H9 (cell line): ENCODE measurements at regions not wholly inside any gene's neighbourhood (a gene's known extent, or its start where the extent isn't known, plus 50 kb on each side); places are given as distances from the start of the nearest gene placed in this dataset.

Experiments
- DNase-seq: peaks from one replicate; pipeline ENCODE4 v3.0.0-alpha.2; 2017
- H2AFZ ChIP-seq: one replicate; pipeline ENCODE4 v1.6.1; 2013; ENCODE audit warnings: mild to moderate bottlenecking, low read length, control low read depth, moderate library complexity
- H2AK5ac ChIP-seq: 2 replicates; pipeline ENCODE4 v1.6.1; 2013; ENCODE audit warnings: low read length, control low read depth, mixed read lengths; ENCODE audit not compliant: insufficient read length
- H2BK120ac ChIP-seq: one replicate; pipeline ENCODE4 v1.6.1; 2013; ENCODE audit warnings: low read depth, mild to moderate bottlenecking, low read length, control low read depth, inconsistent platforms; ENCODE audit not compliant: poor library complexity, severe bottlenecking
- H2BK12ac ChIP-seq: 2 replicates; pipeline ENCODE4 v1.6.1; 2013; ENCODE audit warnings: low read length, control low read depth, mixed read lengths, low read depth; ENCODE audit not compliant: insufficient read length
- H2BK15ac ChIP-seq: 2 replicates; pipeline ENCODE4 v1.6.1; 2013; ENCODE audit warnings: low read depth, low read length, control low read depth
- H2BK20ac ChIP-seq: one replicate; pipeline ENCODE4 v1.6.1; 2013; ENCODE audit warnings: low read depth, mild to moderate bottlenecking, low read length, control low read depth, inconsistent platforms; ENCODE audit not compliant: poor library complexity, severe bottlenecking
- H2BK5ac ChIP-seq: 2 replicates; pipeline ENCODE4 v1.6.1; 2013; ENCODE audit warnings: low read length, control low read depth, mixed read lengths; ENCODE audit not compliant: insufficient read length
- H3K14ac ChIP-seq: 2 replicates; pipeline ENCODE4 v1.6.1; 2013; ENCODE audit warnings: low read length, control low read depth; ENCODE audit not compliant: insufficient read depth
- H3K18ac ChIP-seq: 2 replicates; pipeline ENCODE4 v1.6.1; 2013; ENCODE audit warnings: low read depth, mild to moderate bottlenecking, mixed read lengths, low read length, control low read depth; ENCODE audit not compliant: insufficient read length
- H3K23ac ChIP-seq: 2 replicates; pipeline ENCODE4 v1.6.1; 2013; ENCODE audit warnings: low read length, control low read depth, mixed read lengths, low read depth; ENCODE audit not compliant: insufficient read length
- H3K23me2 ChIP-seq: 2 replicates; pipeline ENCODE4 v1.6.1; 2013; ENCODE audit warnings: low read depth, mild to moderate bottlenecking, mixed read lengths, low read length, control low read depth; ENCODE audit not compliant: insufficient read length, poor library complexity, severe bottlenecking
- H3K27ac ChIP-seq: 2 replicates; pipeline ENCODE4 v1.5.1; 2013; ENCODE audit warnings: low read length, control low read depth, mixed read lengths, low read depth; ENCODE audit not compliant: insufficient read length
- H3K27me3 ChIP-seq: 2 replicates; pipeline ENCODE4 v1.6.1; 2013; ENCODE audit warnings: low read length, control low read depth, inconsistent platforms; ENCODE audit not compliant: insufficient read depth
- H3K4ac ChIP-seq: 2 replicates; pipeline ENCODE4 v1.6.1; 2013; ENCODE audit warnings: low read depth, mild to moderate bottlenecking, control low read depth, inconsistent platforms, low read length, moderate library complexity
- H3K4me1 ChIP-seq: 2 replicates; pipeline ENCODE4 v1.6.1; 2013; ENCODE audit warnings: low read length, control low read depth, inconsistent platforms; ENCODE audit not compliant: insufficient read depth
- H3K4me2 ChIP-seq: 2 replicates; pipeline ENCODE4 v1.6.1; 2013; ENCODE audit warnings: low read length, control low read depth, mixed read lengths; ENCODE audit not compliant: insufficient read length, insufficient read depth
- H3K56ac ChIP-seq: 2 replicates; pipeline ENCODE4 v1.6.1; 2013; ENCODE audit warnings: low read depth, mild to moderate bottlenecking, mixed read lengths, low read length, control low read depth; ENCODE audit not compliant: insufficient read length
- H3K79me1 ChIP-seq: 2 replicates; pipeline ENCODE4 v1.6.1; 2013; ENCODE audit warnings: low read depth, mild to moderate bottlenecking, moderate library complexity, low read length, control low read depth, inconsistent platforms; ENCODE audit not compliant: insufficient read depth, poor library complexity, severe bottlenecking
- H3K79me2 ChIP-seq: 2 replicates; pipeline ENCODE4 v1.6.1; 2013; ENCODE audit warnings: low read length, control low read depth, inconsistent platforms; ENCODE audit not compliant: insufficient read depth
- H3K9ac ChIP-seq: 2 replicates; pipeline ENCODE4 v1.6.1; 2013; ENCODE audit warnings: low read length, control low read depth, mixed read lengths; ENCODE audit not compliant: insufficient read length; ENCODE audit errors: extremely low read depth
- H3K9me3 ChIP-seq: one replicate; pipeline ENCODE4 v1.6.1; 2013; ENCODE audit warnings: low read depth, low read length, inconsistent platforms; ENCODE audit not compliant: control insufficient read depth
- H3T11ph ChIP-seq: one replicate; pipeline ENCODE4 v1.6.1; 2013; ENCODE audit warnings: mild to moderate bottlenecking, low read length, control low read depth, inconsistent platforms
- H4K20me1 ChIP-seq: one replicate; pipeline ENCODE4 v1.6.1; 2013; ENCODE audit not compliant: control insufficient read depth, insufficient read length, insufficient read depth
- H4K5ac ChIP-seq: 2 replicates; pipeline ENCODE4 v1.6.1; 2013; ENCODE audit warnings: low read depth, mild to moderate bottlenecking, mixed read lengths, low read length, control low read depth; ENCODE audit not compliant: insufficient read length
- H4K8ac ChIP-seq: replicated peaks from 2 replicates; pipeline ENCODE4 v1.6.1; 2013; ENCODE audit warnings: low read length, control low read depth, mixed read lengths, low read depth; ENCODE audit not compliant: insufficient read length
- H4K91ac ChIP-seq: 2 replicates; pipeline ENCODE4 v1.6.1; 2013; ENCODE audit warnings: low read depth, mild to moderate bottlenecking, moderate library complexity, mixed read lengths, low read length, control low read depth; ENCODE audit not compliant: insufficient read length
- H3K27ac Mint-ChIP-seq, 3 experiments: 2 replicates in 2 of 3; 3 replicates in 1 of 3; pipeline ENCODE4 v1.8.0; 2020 to 2021; ENCODE audit warnings: mixed read lengths in 3 of 3, mild to moderate bottlenecking in 1 of 3, moderate library complexity in 1 of 3
- H3K27me3 Mint-ChIP-seq: 2 replicates; pipeline ENCODE4 v1.8.0; 2021; ENCODE audit warnings: low read depth, mild to moderate bottlenecking, moderate library complexity, mixed read lengths
- H3K36me3 Mint-ChIP-seq, 3 experiments: 2 replicates in 2 of 3; 3 replicates in 1 of 3; pipeline ENCODE4 v1.8.0; 2020 to 2021; ENCODE audit warnings: low read depth in 3 of 3, mixed read lengths in 3 of 3; ENCODE audit not compliant: insufficient read depth in 1 of 3
- H3K4me1 Mint-ChIP-seq, 2 experiments: 2 replicates each; pipeline ENCODE4 v1.8.0; 2020; ENCODE audit warnings: mixed read lengths in 2 of 2
- H3K4me3 Mint-ChIP-seq, 2 experiments: 2 replicates in 1 of 2; 3 replicates in 1 of 2; pipeline ENCODE4 v1.8.0; 2020 to 2021; ENCODE audit warnings: mild to moderate bottlenecking in 2 of 2, mixed read lengths in 2 of 2, moderate library complexity in 1 of 2
- H3K9me3 Mint-ChIP-seq, 2 experiments: 2 replicates in 1 of 2; 3 replicates in 1 of 2; pipeline ENCODE4 v1.8.0; 2020; ENCODE audit warnings: mild to moderate bottlenecking in 2 of 2, mixed read lengths in 2 of 2, moderate library complexity in 1 of 2
- CTCF ChIP-seq: fragments of 200-600 bp; sonication (generic); conservative IDR thresholded peaks from 3 replicates; pipeline ENCODE4 v1.8.0; 2021; ENCODE audit warnings: antibody characterized with exemption, mild to moderate bottlenecking
- WGBS: extraction: QIAGEN DNeasy Blood & Tissue Kit; methylation state at CpG from one replicate; pipeline ENCODE4 v1.1.7; 2013; ENCODE audit warnings: missing lambda C conversion rate, low lambda C conversion rate, mixed read lengths; ENCODE audit not compliant: insufficient read length; ENCODE audit errors: extremely low coverage; 5-methylcytosine and 5-hydroxymethylcytosine counted together

GRCh38 chr9:74066605-74067004, 430.5 kb upstream of the RORB start:
- Histone ChIP-seq H3K4me1 (no peaks in the 10 kb centered on the region), H3K79me1 (no peaks in the 10 kb centered on the region), H4K20me1 (no peaks in the 10 kb centered on the region), H2BK20ac (no peak overlapping the region), H3K23me2 (no peaks in the 10 kb centered on the region), H4K91ac (no peak overlapping the region), H3K23ac (no peak overlapping the region), H3K9me3 (no peaks in the 10 kb centered on the region), H3K4me2 (no peak overlapping the region), H4K8ac (no peak overlapping the region), H3K27ac (no peak overlapping the region), H3K18ac (no peak overlapping the region), H3T11ph (no peak overlapping the region), H2BK12ac (no peak overlapping the region), H3K27me3 (no peaks in the 10 kb centered on the region), H2BK120ac (no peak overlapping the region), H3K9ac (no peak overlapping the region), H3K79me2 (peaks cover 2% of the 10 kb centered on the region; the same call in 1 of the 2 replicates), H2AK5ac (no peak overlapping the region), H3K4ac (no peak overlapping the region), H4K5ac (no peak overlapping the region), H2BK15ac (no peak overlapping the region), H2BK5ac (no peak overlapping the region), H2AFZ (no peak overlapping the region), H3K56ac (no peak overlapping the region), H3K14ac (no peak overlapping the region)
- Mint-ChIP-seq H3K4me3 (no peak overlapping the region), H3K27ac (no peak overlapping the region), H3K36me3 (peaks cover 12 to 25% (median 14%) of the 10 kb centered on the region in 3 experiments), H3K9me3 (peaks cover 10 to 12% of the 10 kb centered on the region in 2 experiments), H3K27me3 (no peaks in the 10 kb centered on the region), H3K4me1 (no peaks in the 10 kb centered on the region; a peak in 1 of 4 replicates)
- no peak for DNase-seq
- WGBS = no CpG with 5 or more reads among the region's 6 CpGs
- no peak for TF ChIP-seq CTCF
